Endothelial cell (in vitro differentiated cells): ENCODE measurements at regions not wholly inside any gene's neighbourhood (a gene's known extent, or its start where the extent isn't known, plus 50 kb on each side); places are given as distances from the start of the nearest gene placed in this dataset.

Experiments
- DNase-seq: peaks from one replicate; pipeline ENCODE4 v3.0.0; 2021; ENCODE audit warnings: low spot score
- H3K27ac Mint-ChIP-seq: one replicate; pipeline ENCODE4 v1.8.0; 2021; ENCODE audit warnings: mixed read lengths, inconsistent platforms; ENCODE audit not compliant: unreplicated experiment
- H3K27me3 Mint-ChIP-seq: one replicate; pipeline ENCODE4 v1.8.0; 2021; ENCODE audit warnings: mild to moderate bottlenecking, moderate library complexity, mixed read lengths, inconsistent platforms; ENCODE audit not compliant: unreplicated experiment
- H3K36me3 Mint-ChIP-seq: one replicate; pipeline ENCODE4 v1.8.0; 2021; ENCODE audit warnings: mild to moderate bottlenecking, low read depth, mixed read lengths, inconsistent platforms; ENCODE audit not compliant: unreplicated experiment
- H3K4me1 Mint-ChIP-seq: one replicate; pipeline ENCODE4 v1.8.0; 2021; ENCODE audit warnings: mild to moderate bottlenecking, mixed read lengths, inconsistent platforms; ENCODE audit not compliant: unreplicated experiment
- H3K4me3 Mint-ChIP-seq: one replicate; pipeline ENCODE4 v1.8.0; 2021; ENCODE audit warnings: mild to moderate bottlenecking, mixed read lengths, inconsistent platforms; ENCODE audit not compliant: unreplicated experiment
- H3K9me3 Mint-ChIP-seq: one replicate; pipeline ENCODE4 v1.8.0; 2021; ENCODE audit warnings: mixed read lengths, inconsistent platforms; ENCODE audit not compliant: unreplicated experiment
- CTCF ChIP-seq: fragments of 200-600 bp; sonication (generic); IDR thresholded peaks from one replicate; pipeline ENCODE4 v1.5.0; 2021; ENCODE audit warnings: antibody characterized with exemption; ENCODE audit not compliant: unreplicated experiment

GRCh38 chr5:51958473-51958872 lies 575.2 kb downstream of the ISL1 start:
- H3K9me3 Mint-ChIP-seq: no peaks in the 10 kb centered on the region
- no peaks in the 10 kb centered on the region for H3K4me1 Mint-ChIP-seq
- TF ChIP-seq CTCF: no peak
- no peak overlapping the region for H3K27ac Mint-ChIP-seq
- H3K4me3 Mint-ChIP-seq: no peak overlapping the region
- DNase-seq: no peak
- no peaks in the 10 kb centered on the region for H3K27me3 Mint-ChIP-seq
- peaks cover 3% of the 10 kb centered on the region for H3K36me3 Mint-ChIP-seq

- no peak overlapping the region for H3K27ac Mint-ChIP-seq
- H3K27me3 Mint-ChIP-seq: no peaks in the 10 kb centered on the region
- no peaks in the 10 kb centered on the region for H3K4me1 Mint-ChIP-seq
- DNase-seq: no peak
- no peak overlapping the region for H3K4me3 Mint-ChIP-seq
- H3K9me3 Mint-ChIP-seq: no peaks in the 10 kb centered on the region
- TF ChIP-seq CTCF: no peak
- H3K36me3 Mint-ChIP-seq: no peaks in the 10 kb centered on the region
Measured at GRCh38 chr5:51960617-51961121, 577.4 kb downstream of the ISL1 start.

GRCh38 chr5:51961154-51961562 lies 577.9 kb downstream of the ISL1 start:
- no peak for TF ChIP-seq CTCF
- Mint-ChIP-seq H3K9me3 (no peaks in the 10 kb centered on the region), H3K27ac (no peak overlapping the region), H3K27me3 (no peaks in the 10 kb centered on the region), H3K4me1 (no peaks in the 10 kb centered on the region), H3K4me3 (no peak overlapping the region), H3K36me3 (no peaks in the 10 kb centered on the region)
- DNase-seq: no peak

- H3K27ac Mint-ChIP-seq: no peak overlapping the region
- DNase-seq: no peak
- no peaks in the 10 kb centered on the region for H3K4me1 Mint-ChIP-seq
- H3K4me3 Mint-ChIP-seq: no peak overlapping the region
- no peaks in the 10 kb centered on the region for H3K9me3 Mint-ChIP-seq
- H3K36me3 Mint-ChIP-seq: no peaks in the 10 kb centered on the region
- no peaks in the 10 kb centered on the region for H3K27me3 Mint-ChIP-seq
- no peak for TF ChIP-seq CTCF
Measured at GRCh38 chr5:51968756-51969155, 585.5 kb downstream of the ISL1 start.

- no peak for DNase-seq
- H3K4me3 Mint-ChIP-seq: no peak overlapping the region
- H3K27me3 Mint-ChIP-seq: no peaks in the 10 kb centered on the region
- no peak overlapping the region for H3K27ac Mint-ChIP-seq
- H3K4me1 Mint-ChIP-seq: no peaks in the 10 kb centered on the region
- no peak for TF ChIP-seq CTCF
- no peaks in the 10 kb centered on the region for H3K9me3 Mint-ChIP-seq
- no peaks in the 10 kb centered on the region for H3K36me3 Mint-ChIP-seq
Measured at GRCh38 chr5:51974834-51975233, 591.6 kb downstream of the ISL1 start.
